HFF-Myc (cell line): ENCODE measurements at regions not wholly inside any gene's neighbourhood (a gene's known extent, or its start where the extent isn't known, plus 50 kb on each side); places are given as distances from the start of the nearest gene placed in this dataset.

Experiments used
- DNase-seq: peaks from one replicate; pipeline ENCODE4 v3.0.0-alpha.2; 2011; ENCODE audit warnings: low read depth; ENCODE audit errors: extremely low read depth
- H3K4me3 ChIP-seq: replicated peaks from 2 replicates; pipeline ENCODE4 v1.5.1; 2011; ENCODE audit warnings: low read depth, mild to moderate bottlenecking, control low read depth, low read length
- CTCF ChIP-seq: IDR thresholded peaks from 2 replicates; pipeline ENCODE4 v1.5.1; 2012; ENCODE audit warnings: mild to moderate bottlenecking, low read depth, low read length, control low read depth; ENCODE audit errors: missing control alignments

GRCh38 chr5:61667525-61668218, 335.6 kb downstream of the ZSWIM6 start:
- no peak for DNase-seq
- no peak for TF ChIP-seq CTCF
- H3K4me3 ChIP-seq: no peak overlapping the region

- no peak for TF ChIP-seq CTCF
- no peak for DNase-seq
- H3K4me3 ChIP-seq: no peak overlapping the region
Observed at GRCh38 chr5:61669531-61669930, 337.5 kb downstream of the ZSWIM6 start.

- no peak overlapping the region for H3K4me3 ChIP-seq
- TF ChIP-seq CTCF: no peak
- DNase-seq: no peak
Observed at GRCh38 chr5:61670941-61671340, 338.9 kb downstream of the ZSWIM6 start.

- TF ChIP-seq CTCF: no peak
- no peak overlapping the region for H3K4me3 ChIP-seq
- no peak for DNase-seq
Observed at GRCh38 chr5:61673007-61673735, 341.1 kb downstream of the ZSWIM6 start.

GRCh38 chr5:61674378-61674777, 342.3 kb downstream of the ZSWIM6 start:
- no peak for TF ChIP-seq CTCF
- no peak for DNase-seq
- no peak overlapping the region for H3K4me3 ChIP-seq

GRCh38 chr5:61675015-61675692, 343.1 kb downstream of the ZSWIM6 start:
- peak; percentile 7 for TF ChIP-seq CTCF
- no peak overlapping the region for H3K4me3 ChIP-seq
- no peak for DNase-seq
